ENCODE measurements at regions not wholly inside any gene's neighbourhood (a gene's known extent, or its start where the extent isn't known, plus 50 kb on each side); places are given as distances from the start of the nearest gene placed in this dataset.
"Not testable (repeated sequence)": the region's sequence is repeated elsewhere in the genome, so short reads cannot be mapped to it uniquely, and the experiment has no call there.

DNA sequence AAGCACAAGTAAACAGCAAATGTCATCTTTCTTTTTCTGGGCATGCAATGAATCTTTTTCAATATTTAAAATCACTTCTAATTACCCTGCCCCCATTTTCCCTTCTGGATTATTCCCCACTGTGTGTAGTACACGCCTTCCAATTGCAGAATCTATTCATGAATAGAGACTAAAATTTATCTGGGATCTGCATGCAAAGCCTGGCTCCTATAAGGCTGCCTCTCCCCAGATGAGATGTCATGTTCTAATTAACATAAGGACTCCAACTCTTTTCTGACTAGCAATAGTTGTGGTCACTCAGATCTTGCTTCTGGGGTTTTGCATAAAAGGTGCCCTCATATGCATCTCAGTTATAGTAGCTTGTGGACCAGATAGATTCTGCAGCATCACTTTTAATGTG is 473.5 kb downstream of the BTG1 start:
- Mint-ChIP-seq H3K4me1 (peaks cover 15% of the 10 kb centered on the region), H3K27ac (no peak overlapping the region), H3K9me3 (peaks cover 15% of the 10 kb centered on the region), H3K4me3 (no peak overlapping the region), H3K36me3 (ENCODE audit: low read depth) (no peaks in the 10 kb centered on the region), H3K27me3 (no peaks in the 10 kb centered on the region)
- ATAC-seq = no peak
- DNase-seq = no peak

GRCh38 chr12:91667694-91668093 is 478.0 kb downstream of the BTG1 start:
- Mint-ChIP-seq H3K27ac (no peak overlapping the region), H3K27me3 (no peaks in the 10 kb centered on the region), H3K36me3 (ENCODE audit: low read depth) (no peaks in the 10 kb centered on the region), H3K4me1 (peaks cover 21% of the 10 kb centered on the region), H3K4me3 (no peak overlapping the region), H3K9me3 (peaks cover 16% of the 10 kb centered on the region)
- no peak for ATAC-seq
- DNase-seq = no peak

GRCh38 chr12:91663744-91664143 is 481.1 kb upstream of the DCN start:
- peaks cover 16% of the 10 kb centered on the region for H3K4me1 Mint-ChIP-seq
- H3K36me3 Mint-ChIP-seq (ENCODE audit: low read depth) = no peaks in the 10 kb centered on the region
- ATAC-seq (no peak), DNase-seq (no peak)
- peaks cover 14% of the 10 kb centered on the region for H3K9me3 Mint-ChIP-seq
- no peak overlapping the region for H3K4me3 Mint-ChIP-seq
- H3K27me3 Mint-ChIP-seq = no peaks in the 10 kb centered on the region
- no peak overlapping the region for H3K27ac Mint-ChIP-seq

DNA sequence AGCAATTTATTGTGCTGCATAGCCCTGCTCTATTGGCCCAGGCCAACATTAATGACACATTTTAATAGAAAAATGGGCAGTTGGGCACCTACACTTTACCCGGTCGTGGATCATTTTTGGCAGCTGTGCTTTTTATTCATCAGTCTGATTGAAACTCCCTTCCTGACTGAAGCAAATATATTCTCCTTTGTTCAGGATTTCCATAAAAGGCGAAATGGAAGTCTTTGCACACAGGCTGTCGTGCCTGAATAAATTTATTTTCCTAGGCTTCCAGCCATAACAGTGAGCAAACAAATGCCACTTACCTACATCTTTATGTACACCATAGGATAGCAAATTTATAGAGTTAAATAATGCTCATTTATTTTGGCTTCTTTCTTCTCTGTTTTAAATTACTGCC is 480.7 kb upstream of the DCN start:
- no peak for ATAC-seq
- Mint-ChIP-seq H3K4me3 (no peak overlapping the region), H3K4me1 (peaks cover 16% of the 10 kb centered on the region)

GRCh38 chr12:91662021-91662420 is 479.4 kb upstream of the DCN start:
- H3K36me3 Mint-ChIP-seq (ENCODE audit: low read depth) = no peaks in the 10 kb centered on the region
- ATAC-seq (no peak), DNase-seq (no peak)
- H3K9me3 Mint-ChIP-seq = peaks cover 8% of the 10 kb centered on the region
- H3K4me3 Mint-ChIP-seq = no peak overlapping the region
- H3K27me3 Mint-ChIP-seq = no peaks in the 10 kb centered on the region
- H3K4me1 Mint-ChIP-seq = peaks cover 19% of the 10 kb centered on the region
- H3K27ac Mint-ChIP-seq = no peak overlapping the region

More for the DNA sequence above, 480.7 kb upstream of the DCN start:
- no peak for DNase-seq
- Mint-ChIP-seq H3K27ac (no peak overlapping the region), H3K27me3 (no peaks in the 10 kb centered on the region), H3K9me3 (peaks cover 10% of the 10 kb centered on the region), H3K36me3 (ENCODE audit: low read depth) (no peaks in the 10 kb centered on the region)

DNA sequence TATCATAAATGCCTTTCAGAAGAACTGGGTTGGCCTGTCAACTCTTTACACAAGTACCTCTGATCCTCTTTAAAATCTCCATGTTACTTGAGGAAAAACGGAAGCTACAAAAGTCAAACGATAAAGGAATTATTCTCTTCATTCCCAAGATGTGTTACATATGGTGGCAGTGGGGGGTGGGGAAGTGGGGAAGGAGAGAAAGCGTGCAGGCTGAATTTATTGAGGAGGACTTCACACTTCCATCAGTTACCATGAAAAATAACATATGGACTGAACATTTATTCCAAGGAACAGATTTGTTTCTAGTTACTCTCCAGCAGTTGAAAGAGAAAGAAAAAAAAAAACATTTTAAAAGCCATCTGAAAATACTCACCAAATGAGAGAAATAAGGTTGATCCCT is 474.4 kb upstream of the DCN start:
- ATAC-seq (no peak), DNase-seq (no peak)
- H3K27me3 Mint-ChIP-seq = no peaks in the 10 kb centered on the region
- H3K27ac Mint-ChIP-seq = no peak overlapping the region
- no peaks in the 10 kb centered on the region for H3K36me3 Mint-ChIP-seq (ENCODE audit: low read depth)
- peaks cover 9% of the 10 kb centered on the region for H3K4me1 Mint-ChIP-seq
- no peaks in the 10 kb centered on the region for H3K9me3 Mint-ChIP-seq
- no peak overlapping the region for H3K4me3 Mint-ChIP-seq

- H3K27me3 Mint-ChIP-seq = no peaks in the 10 kb centered on the region
- no peak for DNase-seq
- peaks cover 9% of the 10 kb centered on the region for H3K4me1 Mint-ChIP-seq
- H3K36me3 Mint-ChIP-seq (ENCODE audit: low read depth) = no peaks in the 10 kb centered on the region
- H3K27ac Mint-ChIP-seq = no peak overlapping the region
- no peak for ATAC-seq
- H3K4me3 Mint-ChIP-seq = no peak overlapping the region
- H3K9me3 Mint-ChIP-seq = peaks cover 4% of the 10 kb centered on the region
Observed at GRCh38 chr12:91655966-91656365, 473.3 kb upstream of the DCN start.

- H3K27ac Mint-ChIP-seq = no peak overlapping the region
- no peaks in the 10 kb centered on the region for H3K27me3 Mint-ChIP-seq
- no peak for ATAC-seq
- peaks cover 9% of the 10 kb centered on the region for H3K4me1 Mint-ChIP-seq
- H3K4me3 Mint-ChIP-seq = no peak overlapping the region
- no peak for DNase-seq
- H3K36me3 Mint-ChIP-seq (ENCODE audit: low read depth) = no peaks in the 10 kb centered on the region
- H3K9me3 Mint-ChIP-seq = peaks cover 5% of the 10 kb centered on the region
Observed at GRCh38 chr12:91654087-91654486, 471.5 kb upstream of the DCN start.

- Mint-ChIP-seq H3K36me3 (ENCODE audit: low read depth) (no peaks in the 10 kb centered on the region), H3K27ac (no peak overlapping the region), H3K9me3 (peaks cover 5% of the 10 kb centered on the region), H3K27me3 (no peaks in the 10 kb centered on the region), H3K4me1 (no peaks in the 10 kb centered on the region), H3K4me3 (no peak overlapping the region)
- DNase-seq = no peak
- no peak for ATAC-seq
Observed at GRCh38 chr12:91651728-91652127, 469.1 kb upstream of the DCN start.

DNA sequence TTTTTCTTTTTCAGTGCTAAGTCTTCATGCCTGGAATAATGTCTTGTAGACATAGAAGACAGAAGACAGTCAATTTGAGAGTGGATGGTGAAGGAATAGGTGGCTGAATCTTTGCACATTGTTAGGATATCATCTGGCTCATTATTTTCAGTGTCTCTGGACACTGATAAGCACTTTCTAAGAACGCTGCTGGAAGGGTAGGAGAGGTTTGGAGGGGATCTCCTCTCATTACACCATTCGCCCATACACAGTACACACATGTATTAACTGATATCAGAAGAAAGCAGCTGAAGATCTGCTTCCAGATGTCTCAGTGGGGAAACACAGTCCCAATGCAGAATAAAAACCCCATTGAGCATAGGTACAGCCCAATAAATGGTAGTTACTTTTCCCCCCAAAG is 461.1 kb upstream of the DCN start:
- no peaks in the 10 kb centered on the region for H3K9me3 Mint-ChIP-seq
- DNase-seq = no peak
- no peaks in the 10 kb centered on the region for H3K36me3 Mint-ChIP-seq (ENCODE audit: low read depth)
- no peaks in the 10 kb centered on the region for H3K4me1 Mint-ChIP-seq
- ATAC-seq = no peak
- H3K4me3 Mint-ChIP-seq = no peak overlapping the region
- no peaks in the 10 kb centered on the region for H3K27me3 Mint-ChIP-seq
- H3K27ac Mint-ChIP-seq = no peak overlapping the region

DNA sequence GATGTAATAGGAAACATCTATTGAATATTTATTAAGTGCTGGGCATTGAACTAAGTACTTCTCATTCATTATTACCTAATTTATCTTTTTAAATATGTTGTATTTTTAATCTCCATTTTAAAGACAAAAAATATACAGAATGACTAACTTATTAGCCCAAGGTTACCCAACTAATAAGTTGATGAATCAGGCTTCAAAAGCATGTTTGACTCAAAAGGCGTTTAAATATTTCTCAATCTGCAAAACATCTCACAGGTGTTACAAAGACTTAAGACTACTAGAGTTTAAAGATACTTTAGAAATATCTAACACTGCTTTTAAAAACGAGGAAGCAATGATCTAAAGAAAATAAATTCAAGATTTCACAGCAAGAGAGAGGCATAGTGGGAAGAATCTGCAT is 457.4 kb upstream of the DCN start:
- Mint-ChIP-seq H3K9me3 (no peaks in the 10 kb centered on the region), H3K4me3 (no peak overlapping the region), H3K27ac (no peak overlapping the region), H3K4me1 (peaks cover 2% of the 10 kb centered on the region), H3K36me3 (ENCODE audit: low read depth) (no peaks in the 10 kb centered on the region), H3K27me3 (peaks cover 2% of the 10 kb centered on the region)
- DNase-seq = no peak
- ATAC-seq = no peak

- peaks cover 2% of the 10 kb centered on the region for H3K27me3 Mint-ChIP-seq
- no peak for DNase-seq
- no peaks in the 10 kb centered on the region for H3K9me3 Mint-ChIP-seq
- H3K4me1 Mint-ChIP-seq = peaks cover 2% of the 10 kb centered on the region
- H3K36me3 Mint-ChIP-seq (ENCODE audit: low read depth) = no peaks in the 10 kb centered on the region
- H3K4me3 Mint-ChIP-seq = no peak overlapping the region
- no peak overlapping the region for H3K27ac Mint-ChIP-seq
- no peak for ATAC-seq
Observed at GRCh38 chr12:91639327-91639726, 456.7 kb upstream of the DCN start.

DNA sequence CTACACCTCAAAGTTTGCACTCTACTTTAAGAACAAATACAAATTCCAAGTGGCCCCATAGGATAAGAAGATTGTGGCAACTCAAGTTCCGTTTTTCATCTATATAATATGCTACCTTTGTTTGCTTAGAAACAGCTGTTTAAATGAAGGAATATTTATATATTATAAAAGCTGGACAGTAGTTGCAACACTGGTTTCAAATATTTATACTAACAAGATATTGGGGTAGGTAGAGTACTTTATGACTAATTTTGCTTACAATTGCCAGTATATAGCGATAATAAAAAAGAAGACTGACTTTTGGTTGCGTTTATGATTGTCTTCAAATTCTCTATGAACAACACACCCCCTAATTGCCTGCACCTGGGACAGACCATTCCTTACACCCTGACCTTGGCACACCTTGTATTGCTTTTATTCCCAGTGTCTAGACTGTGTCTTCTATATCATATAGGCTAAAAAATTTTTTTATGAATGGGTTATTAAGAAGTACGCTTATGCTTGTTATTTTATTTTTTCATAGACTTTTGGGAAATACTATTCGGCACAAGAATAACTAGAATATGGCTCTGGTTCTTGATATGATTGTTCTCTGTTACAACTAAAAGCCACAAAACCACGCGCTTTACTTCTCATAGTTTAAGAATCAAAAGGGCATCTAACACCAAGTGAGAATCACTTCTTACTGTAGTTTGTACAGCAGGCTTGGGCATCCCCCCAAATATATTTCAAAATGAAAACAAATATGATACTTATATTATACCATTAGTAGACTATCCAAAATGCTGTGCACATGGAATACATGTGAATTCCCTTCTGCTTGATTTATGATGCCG is 455.4 kb upstream of the DCN start:
- H3K27me3 Mint-ChIP-seq = peaks cover 2% of the 10 kb centered on the region
- DNase-seq = no peak
- no peaks in the 10 kb centered on the region for H3K36me3 Mint-ChIP-seq (ENCODE audit: low read depth)
- peaks cover 2% of the 10 kb centered on the region for H3K4me1 Mint-ChIP-seq
- H3K27ac Mint-ChIP-seq = no peak overlapping the region
- no peak overlapping the region for H3K4me3 Mint-ChIP-seq
- no peaks in the 10 kb centered on the region for H3K9me3 Mint-ChIP-seq
- peak; percentile 54 for ATAC-seq

GRCh38 chr12:91636721-91637120 is 454.1 kb upstream of the DCN start:
- Mint-ChIP-seq H3K9me3 (no peaks in the 10 kb centered on the region), H3K4me3 (no peak overlapping the region), H3K4me1 (peaks cover 2% of the 10 kb centered on the region), H3K36me3 (ENCODE audit: low read depth) (no peaks in the 10 kb centered on the region), H3K27ac (peak overlapping the region; percentile 1), H3K27me3 (peaks cover 2% of the 10 kb centered on the region)
- ATAC-seq (no peak), DNase-seq (no peak)

DNA sequence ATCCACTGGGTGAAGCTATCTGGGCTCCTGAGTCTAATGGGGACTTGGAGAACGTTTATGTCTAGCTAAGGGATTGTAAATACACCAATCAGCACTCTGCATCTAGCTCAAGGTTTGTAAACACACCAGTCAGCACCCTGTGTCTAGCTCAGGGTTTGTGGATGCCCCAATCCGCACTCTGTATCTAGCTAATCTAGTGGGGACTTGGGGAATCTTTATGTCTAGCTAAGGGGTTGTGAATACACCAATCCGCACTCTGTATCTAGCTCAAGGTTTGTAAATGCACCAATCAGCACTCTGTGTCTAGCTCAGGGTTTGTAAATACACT is 451.7 kb upstream of the DCN start:
- H3K27me3 Mint-ChIP-seq; H3K4me1 Mint-ChIP-seq; H3K36me3 Mint-ChIP-seq (ENCODE audit: low read depth); DNase-seq; H3K4me3 Mint-ChIP-seq; H3K9me3 Mint-ChIP-seq; H3K27ac Mint-ChIP-seq; ATAC-seq: not testable (repeated sequence)
